ENCODE measurements at regions not wholly inside any gene's neighbourhood (a gene's known extent, or its start where the extent isn't known, plus 50 kb on each side); places are given as distances from the start of the nearest gene placed in this dataset.

DNA sequence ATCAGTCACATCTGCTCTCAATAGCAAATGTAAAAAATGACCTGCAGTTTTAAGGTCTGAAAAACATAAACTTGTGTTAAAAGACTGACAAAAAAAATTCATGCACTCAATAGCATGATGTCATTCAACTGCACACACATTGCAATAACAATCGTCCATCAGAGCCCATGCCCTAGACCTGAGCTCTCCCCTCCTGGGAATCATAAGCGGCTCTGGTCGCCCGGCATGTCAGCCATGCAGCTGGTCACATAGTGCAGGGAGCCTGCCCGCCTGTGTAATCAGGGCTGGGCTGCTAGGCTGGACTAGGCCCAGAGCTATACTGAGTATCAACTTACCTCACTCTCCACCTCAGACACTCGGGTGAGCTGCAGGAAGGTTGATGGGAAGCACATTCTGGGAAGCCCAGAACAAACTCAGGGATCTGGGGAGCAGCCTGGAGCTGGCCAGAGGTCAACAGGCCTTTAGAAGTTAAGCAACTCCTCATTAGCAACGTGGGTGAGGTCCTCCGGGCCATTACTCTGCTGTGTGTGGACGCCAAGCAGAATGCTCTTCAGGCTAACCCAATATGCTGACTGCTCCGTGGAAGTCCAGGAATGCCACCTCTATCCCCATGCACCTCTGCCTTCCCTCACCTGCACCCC, 165.5 kb downstream of the TTC32 start:
- DNase-seq: no peak
- intact Hi-C loops (cut with DNase I): no loop called here

DNA sequence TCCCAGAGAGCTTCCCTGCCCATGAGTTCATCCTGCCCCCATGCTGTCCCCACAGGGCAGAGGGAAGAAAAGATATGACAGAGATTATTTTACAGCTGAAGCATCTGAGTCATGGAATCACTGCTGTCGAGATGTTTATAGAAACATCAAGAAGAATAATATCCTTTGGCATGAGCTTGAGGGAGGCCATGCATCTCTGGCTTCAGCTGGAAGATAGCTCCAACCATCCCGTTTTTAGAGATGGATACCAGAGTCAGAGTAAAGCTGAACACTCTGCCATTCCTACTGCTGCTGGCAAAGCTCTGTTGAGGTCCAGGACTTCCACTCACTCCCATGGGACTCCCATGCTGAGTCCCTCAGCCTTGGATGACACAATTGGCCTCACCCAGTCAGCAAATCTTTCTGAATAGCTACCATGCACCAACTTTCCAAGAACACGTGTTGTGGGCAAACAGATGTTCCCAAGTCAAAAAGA, 167.8 kb downstream of the TTC32 start:
- intact Hi-C loops (cut with DNase I): no loop called here
- DNase-seq: peak in 1 of 42 donors; percentile 29

GRCh38 chr2:19733390-19733789, 168.4 kb downstream of the TTC32 start:
- intact Hi-C loops (cut with DNase I): no loop called here
- peak in 1 of 42 donors; percentile 4 for DNase-seq

DNA sequence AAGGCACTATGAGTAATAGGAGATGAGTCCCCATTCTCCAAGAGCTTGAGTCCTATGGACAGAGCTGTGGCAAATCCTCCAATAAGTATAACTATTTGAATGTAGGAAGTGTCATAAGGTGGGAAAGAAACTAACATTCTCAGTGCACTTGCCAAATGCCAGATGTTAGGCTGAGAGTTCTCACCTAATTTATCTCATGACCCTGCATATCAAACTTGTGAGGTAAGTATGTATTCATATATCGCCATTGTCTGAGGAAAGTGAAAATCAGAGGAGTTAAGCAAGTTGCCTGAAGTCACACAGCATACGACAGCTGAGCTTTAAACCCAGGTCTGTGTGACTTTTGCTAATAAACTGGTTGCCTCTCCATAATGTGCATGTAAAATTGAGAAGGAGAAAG, 169.5 kb downstream of the TTC32 start:
- intact Hi-C loops (cut with DNase I): no loop called here
- DNase-seq: no peak

- peak in 1 of 42 donors; percentile 5 for DNase-seq
- intact Hi-C loops (cut with DNase I): no loop called here
Measured at GRCh38 chr2:19731515-19731914, 170.3 kb downstream of the TTC32 start.

GRCh38 chr2:19731037-19731436, 170.7 kb downstream of the TTC32 start:
- peak in 1 of 42 donors; percentile 12 for DNase-seq
- intact Hi-C loops (cut with DNase I): no loop called here

DNA sequence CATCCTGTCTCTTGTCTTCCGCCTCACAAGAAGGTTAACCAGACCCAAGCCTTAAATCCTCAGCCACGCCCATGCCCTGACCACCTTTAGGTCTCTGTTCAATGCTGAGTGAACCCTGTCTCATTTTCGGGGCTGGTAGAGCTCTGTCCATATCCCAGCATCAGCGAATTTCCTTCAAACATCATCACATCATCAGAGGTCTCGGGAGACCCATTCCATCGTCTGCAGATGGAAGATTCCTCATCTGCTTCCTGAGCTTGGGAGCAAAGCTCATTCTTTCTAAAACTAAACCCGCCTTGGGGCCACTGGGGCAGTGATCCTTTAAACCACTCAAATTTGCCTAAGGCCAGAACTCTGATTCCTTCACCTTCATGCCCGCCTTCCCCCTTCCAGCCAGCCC, 173.7 kb downstream of the TTC32 start:
- peak in 1 of 42 donors; percentile 9 for DNase-seq

GRCh38 chr2:19725392-19725791, 176.4 kb downstream of the TTC32 start:
- intact Hi-C loops (cut with DNase I): no loop called here
- no peak for DNase-seq

More for the DNA sequence above, 173.7 kb downstream of the TTC32 start:
- intact Hi-C loops (cut with DNase I): no loop called here

DNA sequence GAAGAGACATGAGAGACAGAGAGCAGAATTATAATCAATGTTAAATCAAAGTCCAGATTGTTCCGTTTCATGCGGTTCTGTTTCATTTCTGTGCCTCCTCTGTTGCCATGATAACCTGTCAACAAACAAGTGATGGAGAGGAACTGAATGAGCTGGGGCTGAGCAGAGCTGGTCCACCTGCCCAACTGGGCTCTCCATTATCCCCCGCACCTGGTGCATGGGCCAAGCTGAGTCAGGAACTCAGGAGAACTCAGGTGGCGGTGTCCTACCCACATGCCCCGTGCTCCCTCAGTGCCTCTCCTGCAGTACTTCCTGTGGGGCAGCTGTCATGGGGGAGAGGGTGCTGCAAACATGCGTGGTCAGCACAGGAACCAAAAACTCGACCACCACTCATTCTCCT, 178.8 kb downstream of the TTC32 start:
- intact Hi-C loops (cut with DNase I): no loop called here
- DNase-seq: no peak

GRCh38 chr2:19722531-19722971, 179.2 kb downstream of the TTC32 start:
- DNase-seq: no peak
- intact Hi-C loops (cut with DNase I): no loop called here

GRCh38 chr2:19720306-19720705, 181.5 kb downstream of the TTC32 start:
- intact Hi-C loops (cut with DNase I): no loop called here
- DNase-seq: no peak

DNA sequence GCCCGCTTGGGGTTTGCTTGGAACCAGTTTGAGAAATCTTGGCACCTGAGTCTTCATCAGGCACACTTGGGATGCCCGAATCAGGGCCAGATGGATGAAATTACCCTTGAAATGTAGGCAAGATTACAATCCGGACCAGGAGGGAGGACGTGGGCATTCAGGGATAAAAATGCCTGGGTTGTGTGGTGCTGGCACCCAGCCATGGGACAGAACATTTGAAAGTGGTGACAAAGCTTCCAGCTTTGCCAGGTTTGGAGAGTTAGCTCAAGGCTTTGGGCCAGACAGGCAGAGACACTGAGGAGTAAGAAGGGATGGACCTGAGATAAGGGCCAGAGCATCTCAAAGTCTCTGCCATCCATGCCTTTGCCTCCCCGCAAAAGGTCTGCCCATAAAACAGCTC, 182.2 kb downstream of the TTC32 start:
- intact Hi-C loops (cut with DNase I): no loop called here
- no peak for DNase-seq

- no peak for DNase-seq
- intact Hi-C loops (cut with DNase I): no loop called here
Measured at GRCh38 chr2:19717446-19717845, 184.3 kb downstream of the TTC32 start.

GRCh38 chr2:19714926-19715325, 186.9 kb downstream of the TTC32 start:
- intact Hi-C loops (cut with DNase I): no loop called here
- no peak for DNase-seq

GRCh38 chr2:19712850-19713249, 188.9 kb downstream of the TTC32 start:
- DNase-seq: no peak
- intact Hi-C loops (cut with DNase I): no loop called here

GRCh38 chr2:19711470-19712372, 190.1 kb downstream of the TTC32 start:
- peak in 5 of 42 donors; percentile 10 to 43 (median 20) for DNase-seq
- intact Hi-C loops (cut with DNase I): no loop called here

- DNase-seq: no peak
- intact Hi-C loops (cut with DNase I): no loop called here
Measured at GRCh38 chr2:19710230-19710629, 191.6 kb downstream of the TTC32 start.

- intact Hi-C loops (cut with DNase I): no loop called here
- no peak for DNase-seq
Measured at GRCh38 chr2:19709553-19709952, 192.2 kb downstream of the TTC32 start.

DNA sequence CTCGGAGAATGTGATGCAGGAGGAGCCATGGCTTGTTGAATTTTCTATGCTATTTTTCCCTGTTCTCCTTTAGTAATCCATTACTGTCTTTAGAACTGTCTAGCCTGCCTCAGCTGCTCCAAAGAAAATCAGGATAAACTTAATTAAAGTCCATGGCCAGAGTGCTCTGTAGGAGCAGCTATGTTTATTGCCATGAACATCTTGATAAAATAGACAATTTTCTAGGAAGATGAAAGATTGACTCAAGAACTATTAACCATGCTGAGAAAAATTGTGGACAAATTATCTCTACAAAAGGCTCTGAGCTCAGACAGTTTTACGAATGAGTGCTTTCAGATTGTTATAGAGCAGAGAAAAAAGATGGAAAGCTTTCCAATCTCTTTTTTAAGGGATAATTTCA, 193.0 kb downstream of the TTC32 start:
- intact Hi-C loops (cut with DNase I): no loop called here
- no peak for DNase-seq

GRCh38 chr2:19706332-19706731, 195.5 kb downstream of the TTC32 start:
- no peak for DNase-seq
- intact Hi-C loops (cut with DNase I): no loop called here
